WTC11 (cell line): ENCODE measurements at regions not wholly inside any gene's neighbourhood (a gene's known extent, or its start where the extent isn't known, plus 50 kb on each side); places are given as distances from the start of the nearest gene placed in this dataset.
"Not testable (repeated sequence)": the region's sequence is repeated elsewhere in the genome, so short reads cannot be mapped to it uniquely, and the experiment has no call there.

Experiments
- ATAC-seq: fragments of 200-7000 bp; cut with Tn5 transposase; 2 replicates; pipeline ENCODE4 v1.10.0; 2021; ENCODE audit warnings: mild to moderate bottlenecking, moderate library complexity
- CTCF ChIA-PET: fragments of 300-600 bp; sonication (Branson Sonifier 250); formaldehyde crosslinking; loops from one replicate; lab custom pipeline; 2021; ENCODE audit warnings: antibody characterized with exemption; lab: Charles Lee
- POLR2A ChIA-PET: fragments of 350-600 bp; sonication (Branson Sonifier 250); formaldehyde crosslinking; loops from one replicate; lab custom pipeline; 2021; ENCODE audit warnings: antibody characterized with exemption; lab: Charles Lee
- DNase-seq: peaks from one replicate; pipeline ENCODE4 v3.0.0; 2021; ENCODE audit warnings: low spot score
- H3K27ac Mint-ChIP-seq: 2 replicates; pipeline ENCODE4 v1.8.0; 2021; ENCODE audit warnings: mixed read lengths
- H3K27me3 Mint-ChIP-seq: 2 replicates; pipeline ENCODE4 v1.8.0; 2021; ENCODE audit warnings: low read depth, mild to moderate bottlenecking, moderate library complexity, mixed read lengths
- H3K36me3 Mint-ChIP-seq: 2 replicates; pipeline ENCODE4 v1.8.0; 2021; ENCODE audit warnings: mixed read lengths
- H3K4me1 Mint-ChIP-seq: 2 replicates; pipeline ENCODE4 v1.8.0; 2022; ENCODE audit warnings: mixed read lengths
- H3K4me3 Mint-ChIP-seq: 2 replicates; pipeline ENCODE4 v1.8.0; 2021; ENCODE audit warnings: mild to moderate bottlenecking, moderate library complexity, mixed read lengths
- H3K9me3 Mint-ChIP-seq: 2 replicates; pipeline ENCODE4 v1.8.0; 2021; ENCODE audit warnings: mixed read lengths
- ATF1 ChIP-seq: sonication (generic); formaldehyde crosslinking; IDR thresholded peaks from 2 replicates; pipeline ENCODE4 v1.8.1; 2023; ENCODE audit warnings: mild to moderate bottlenecking, moderate library complexity, missing genetic modification reagents
- ATF3 ChIP-seq: sonication (generic); formaldehyde crosslinking; conservative IDR thresholded peaks from 2 replicates; pipeline ENCODE4 v1.8.1; 2022; ENCODE audit warnings: mild to moderate bottlenecking, missing genetic modification reagents
- CDX4 ChIP-seq: fragments of 250-450 bp; sonication (Bioruptor Pico); IDR thresholded peaks from 2 replicates; pipeline ENCODE4 v1.9.0; 2021; ENCODE audit warnings: moderate library complexity, mild to moderate bottlenecking, inconsistent platforms, borderline replicate concordance
- CREB1 ChIP-seq: sonication (generic); formaldehyde crosslinking; IDR thresholded peaks from 2 replicates; pipeline ENCODE4 v1.8.0; 2023; ENCODE audit warnings: mild to moderate bottlenecking, missing genetic modification reagents
- E2F5 ChIP-seq: sonication (generic); formaldehyde crosslinking; IDR thresholded peaks from 2 replicates; pipeline ENCODE4 v1.8.1; 2022; ENCODE audit warnings: mild to moderate bottlenecking, moderate library complexity, missing genetic modification reagents
- EMX1 ChIP-seq: fragments of 250-450 bp; sonication (Bioruptor Pico); IDR thresholded peaks from 2 replicates; pipeline ENCODE4 v1.8.0; 2021; ENCODE audit warnings: mild to moderate bottlenecking
- GRHL2 ChIP-seq: fragments of 250-450 bp; sonication (Bioruptor Pico); IDR thresholded peaks from 2 replicates; pipeline ENCODE4 v1.8.0; 2022; ENCODE audit warnings: mild to moderate bottlenecking, moderate library complexity; ENCODE audit not compliant: insufficient replicate concordance, severe bottlenecking
- KAT7 ChIP-seq: sonication (generic); formaldehyde crosslinking; IDR thresholded peaks from 2 replicates; pipeline ENCODE4 v1.8.1; 2023; ENCODE audit warnings: missing genetic modification reagents, mild to moderate bottlenecking, borderline replicate concordance
- MYBL2 ChIP-seq: sonication (generic); formaldehyde crosslinking; IDR thresholded peaks from 2 replicates; pipeline ENCODE4 v1.8.1; 2023; ENCODE audit warnings: mild to moderate bottlenecking, moderate library complexity, missing genetic modification reagents
- RELA ChIP-seq: sonication (generic); formaldehyde crosslinking; IDR thresholded peaks from 2 replicates; pipeline ENCODE4 v1.8.1; 2022; ENCODE audit warnings: missing genetic modification reagents, mild to moderate bottlenecking, borderline replicate concordance
- ZBTB43 ChIP-seq: sonication (generic); formaldehyde crosslinking; IDR thresholded peaks from 2 replicates; pipeline ENCODE4 v1.8.1; 2023; ENCODE audit warnings: mild to moderate bottlenecking, missing genetic modification reagents
- ZMAT4 ChIP-seq: fragments of 250-450 bp; sonication (Bioruptor Pico); IDR thresholded peaks from 2 replicates; pipeline ENCODE4 v1.9.0; 2021; ENCODE audit warnings: mild to moderate bottlenecking
- ZNF263 ChIP-seq: sonication (generic); formaldehyde crosslinking; IDR thresholded peaks from 2 replicates; pipeline ENCODE4 v1.8.1; 2022; ENCODE audit warnings: low read depth, mild to moderate bottlenecking, moderate library complexity, missing genetic modification reagents
- ZNF317 ChIP-seq: sonication (generic); formaldehyde crosslinking; IDR thresholded peaks from 2 replicates; pipeline ENCODE4 v1.8.1; 2023; ENCODE audit warnings: low read depth, mild to moderate bottlenecking, moderate library complexity, missing genetic modification reagents, borderline replicate concordance
- ZNF671 ChIP-seq: fragments of 250-450 bp; sonication (Bioruptor Pico); IDR thresholded peaks from 2 replicates; pipeline ENCODE4 v1.8.0; 2021; ENCODE audit warnings: mild to moderate bottlenecking

- peaks cover 5% of the 10 kb centered on the region for H3K9me3 Mint-ChIP-seq
- H3K27me3 Mint-ChIP-seq = no peaks in the 10 kb centered on the region
- H3K4me1 Mint-ChIP-seq = peaks cover 5% of the 10 kb centered on the region
- DNase-seq = no peak
- ChIA-PET POLR2A (no interaction called here), CTCF (no interaction called here)
- H3K36me3 Mint-ChIP-seq = no peaks in the 10 kb centered on the region
- no peak for TF ChIP-seq EMX1 (CRISPR knock-in tag)
- no peak for ATAC-seq
- H3K4me3 Mint-ChIP-seq = no peak overlapping the region
- no peak overlapping the region for H3K27ac Mint-ChIP-seq
Measured at GRCh38 chr2:138879931-138880330, 99.7 kb upstream of the NXPH2 start.

- H3K36me3 Mint-ChIP-seq = no peaks in the 10 kb centered on the region
- ATAC-seq (no peak; the same call in 1 of the 2 replicates), DNase-seq (no peak)
- no peaks in the 10 kb centered on the region for H3K27me3 Mint-ChIP-seq
- CTCF ChIA-PET = no interaction called here
- TF ChIP-seq KAT7 (no peak), ATF1 (CRISPR knock-in tag) (no peak), ZNF671 (no peak), EMX1 (CRISPR knock-in tag) (no peak), ZBTB43 (CRISPR knock-in tag) (no peak), ZMAT4 (CRISPR knock-in tag) (no peak), CDX4 (CRISPR knock-in tag) (no peak), CREB1 (CRISPR knock-in tag) (no peak), ZNF317 (CRISPR knock-in tag) (no peak), ZNF263 (no peak), RELA (CRISPR knock-in tag) (no peak), ATF3 (CRISPR knock-in tag) (no peak), MYBL2 (CRISPR knock-in tag) (no peak), E2F5 (no peak)
- no peak overlapping the region for H3K4me3 Mint-ChIP-seq
- peaks cover 5% of the 10 kb centered on the region for H3K9me3 Mint-ChIP-seq
- H3K27ac Mint-ChIP-seq = no peak overlapping the region
- peaks cover 5% of the 10 kb centered on the region for H3K4me1 Mint-ChIP-seq
- POLR2A ChIA-PET = no interaction called here
Measured at GRCh38 chr2:138877421-138877820, 97.2 kb upstream of the NXPH2 start.

- ATAC-seq = no peak
- H3K9me3 Mint-ChIP-seq = peaks cover 28% of the 10 kb centered on the region
- H3K4me1 Mint-ChIP-seq = peaks cover 7% of the 10 kb centered on the region
- ChIA-PET POLR2A (no interaction called here), CTCF (no interaction called here)
- H3K36me3 Mint-ChIP-seq = peaks cover 10% of the 10 kb centered on the region; the same call in 1 of the 2 replicates
- H3K4me3 Mint-ChIP-seq = no peak overlapping the region
- H3K27me3 Mint-ChIP-seq = no peaks in the 10 kb centered on the region
- no peak overlapping the region for H3K27ac Mint-ChIP-seq
- no peak for TF ChIP-seq GRHL2 (CRISPR knock-in tag)
- DNase-seq = no peak
Measured at GRCh38 chr2:138874251-138874650, 94.1 kb upstream of the NXPH2 start.

GRCh38 chr2:138872116-138872515 lies 91.9 kb upstream of the NXPH2 start:
- H3K4me3 Mint-ChIP-seq, ATAC-seq, DNase-seq, POLR2A ChIA-PET, H3K36me3 Mint-ChIP-seq, H3K27ac Mint-ChIP-seq, H3K27me3 Mint-ChIP-seq, H3K4me1 Mint-ChIP-seq, CTCF ChIA-PET: not testable (repeated sequence)
- H3K9me3 Mint-ChIP-seq = peaks cover 28% of the 10 kb centered on the region
